ENCODE measurements at regions not wholly inside any gene's neighbourhood (a gene's known extent, or its start where the extent isn't known, plus 50 kb on each side); places are given as distances from the start of the nearest gene placed in this dataset.

GRCh38 chr18:30454920-30455319 is 587.6 kb downstream of the DSC3 start:
- Mint-ChIP-seq H3K9me3 (ENCODE audit: low read depth) (no peaks in the 10 kb centered on the region), H3K36me3 (ENCODE audit: low read depth) (no peaks in the 10 kb centered on the region), H3K27me3 (ENCODE audit: low read depth) (no peaks in the 10 kb centered on the region), H3K4me1 (ENCODE audit: low read depth) (peaks cover 13% of the 10 kb centered on the region), H3K4me3 (ENCODE audit: unreplicated experiment) (no peak overlapping the region), H3K27ac (ENCODE audit: unreplicated experiment) (no peak overlapping the region)
- no peak for DNase-seq (ENCODE audit: low spot score)
- TF ChIP-seq, protein P1, sequence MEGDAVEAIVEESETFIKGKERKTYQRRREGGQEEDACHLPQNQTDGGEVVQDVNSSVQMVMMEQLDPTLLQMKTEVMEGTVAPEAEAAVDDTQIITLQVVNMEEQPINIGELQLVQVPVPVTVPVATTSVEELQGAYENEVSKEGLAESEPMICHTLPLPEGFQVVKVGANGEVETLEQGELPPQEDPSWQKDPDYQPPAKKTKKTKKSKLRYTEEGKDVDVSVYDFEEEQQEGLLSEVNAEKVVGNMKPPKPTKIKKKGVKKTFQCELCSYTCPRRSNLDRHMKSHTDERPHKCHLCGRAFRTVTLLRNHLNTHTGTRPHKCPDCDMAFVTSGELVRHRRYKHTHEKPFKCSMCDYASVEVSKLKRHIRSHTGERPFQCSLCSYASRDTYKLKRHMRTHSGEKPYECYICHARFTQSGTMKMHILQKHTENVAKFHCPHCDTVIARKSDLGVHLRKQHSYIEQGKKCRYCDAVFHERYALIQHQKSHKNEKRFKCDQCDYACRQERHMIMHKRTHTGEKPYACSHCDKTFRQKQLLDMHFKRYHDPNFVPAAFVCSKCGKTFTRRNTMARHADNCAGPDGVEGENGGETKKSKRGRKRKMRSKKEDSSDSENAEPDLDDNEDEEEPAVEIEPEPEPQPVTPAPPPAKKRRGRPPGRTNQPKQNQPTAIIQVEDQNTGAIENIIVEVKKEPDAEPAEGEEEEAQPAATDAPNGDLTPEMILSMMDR (IDR thresholded peaks at IDR 0.05), result no peak

- no peaks in the 10 kb centered on the region for H3K9me3 Mint-ChIP-seq (ENCODE audit: low read depth)
- no peak overlapping the region for H3K27ac Mint-ChIP-seq (ENCODE audit: unreplicated experiment)
- H3K4me3 Mint-ChIP-seq (ENCODE audit: unreplicated experiment), result no peak overlapping the region
- TF ChIP-seq, protein P1 (IDR thresholded peaks at IDR 0.05), result no peak
- DNase-seq (ENCODE audit: low spot score), result no peak
- H3K4me1 Mint-ChIP-seq (ENCODE audit: low read depth), result peaks cover 13% of the 10 kb centered on the region
- H3K27me3 Mint-ChIP-seq (ENCODE audit: low read depth), result no peaks in the 10 kb centered on the region
- no peaks in the 10 kb centered on the region for H3K36me3 Mint-ChIP-seq (ENCODE audit: low read depth)
These were observed 590.6 kb downstream of the DSC3 start for GRCh38 chr18:30451981-30452380.

DNA sequence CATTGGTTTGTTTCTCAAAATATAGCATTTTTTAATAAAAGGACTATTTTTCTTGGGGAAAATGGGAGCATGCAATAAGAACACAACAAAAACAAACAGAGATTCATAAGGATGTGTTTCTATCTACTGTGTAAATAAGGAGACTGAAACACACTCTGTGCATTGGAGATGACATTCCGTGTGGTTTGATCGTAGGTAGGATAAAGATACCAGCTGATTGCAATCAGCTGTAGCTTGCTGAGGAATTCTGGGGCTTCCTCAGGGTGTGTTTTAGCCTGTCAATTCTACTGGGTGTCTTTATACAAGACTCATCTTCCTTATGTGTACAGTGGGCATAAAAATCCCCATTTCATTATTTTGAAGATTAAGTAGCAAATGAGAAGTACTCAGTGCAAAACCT is 591.6 kb downstream of the DSC3 start:
- Mint-ChIP-seq H3K4me1 (ENCODE audit: low read depth) (peaks cover 13% of the 10 kb centered on the region), H3K4me3 (ENCODE audit: unreplicated experiment) (no peak overlapping the region), H3K9me3 (ENCODE audit: low read depth) (no peaks in the 10 kb centered on the region), H3K36me3 (ENCODE audit: low read depth) (no peaks in the 10 kb centered on the region), H3K27me3 (ENCODE audit: low read depth) (no peaks in the 10 kb centered on the region), H3K27ac (ENCODE audit: unreplicated experiment) (no peak overlapping the region)
- DNase-seq (ENCODE audit: low spot score), result no peak
- TF ChIP-seq, protein P1 (IDR thresholded peaks at IDR 0.05), result no peak

- H3K9me3 Mint-ChIP-seq (ENCODE audit: low read depth), result no peaks in the 10 kb centered on the region
- H3K4me3 Mint-ChIP-seq (ENCODE audit: unreplicated experiment), result no peak overlapping the region
- H3K27me3 Mint-ChIP-seq (ENCODE audit: low read depth), result no peaks in the 10 kb centered on the region
- TF ChIP-seq, protein P1 (IDR thresholded peaks at IDR 0.05), result no peak
- H3K4me1 Mint-ChIP-seq (ENCODE audit: low read depth), result peaks cover 9% of the 10 kb centered on the region
- no peak overlapping the region for H3K27ac Mint-ChIP-seq (ENCODE audit: unreplicated experiment)
- DNase-seq (ENCODE audit: low spot score), result no peak
- H3K36me3 Mint-ChIP-seq (ENCODE audit: low read depth), result no peaks in the 10 kb centered on the region
These were observed 595.9 kb downstream of the DSC3 start for GRCh38 chr18:30446605-30447004.

GRCh38 chr18:30444544-30444943 is 598.0 kb downstream of the DSC3 start:
- TF ChIP-seq, protein P1 (IDR thresholded peaks at IDR 0.05), result no peak
- Mint-ChIP-seq H3K27ac (ENCODE audit: unreplicated experiment) (no peak overlapping the region), H3K4me3 (ENCODE audit: unreplicated experiment) (no peak overlapping the region)

More at GRCh38 chr18:30444544-30444943, 598.0 kb downstream of the DSC3 start:
- H3K9me3 Mint-ChIP-seq (ENCODE audit: low read depth), result no peaks in the 10 kb centered on the region
- no peak for DNase-seq (ENCODE audit: low spot score)
- H3K4me1 Mint-ChIP-seq (ENCODE audit: low read depth), result peaks cover 3% of the 10 kb centered on the region
- H3K27me3 Mint-ChIP-seq (ENCODE audit: low read depth), result no peaks in the 10 kb centered on the region
- H3K36me3 Mint-ChIP-seq (ENCODE audit: low read depth), result no peaks in the 10 kb centered on the region
